B cell (primary cell): ENCODE measurements at regions not wholly inside any gene's neighbourhood (a gene's known extent, or its start where the extent isn't known, plus 50 kb on each side); places are given as distances from the start of the nearest gene placed in this dataset.

Experiments
- ATAC-seq: fragments of 200-7000 bp; cut with Tn5 transposase; one replicate; pipeline ENCODE4 v1.10.0; 2021; ENCODE audit warnings: low read depth, mild to moderate bottlenecking, moderate number of reproducible peaks, moderate library complexity
- CTCF ChIA-PET: fragments of 350-600 bp; sonication (Branson Sonifier 250); formaldehyde crosslinking; loops from one replicate; lab custom pipeline; 2021; ENCODE audit warnings: antibody characterized with exemption, inconsistent platforms; lab: Charles Lee
- POLR2A ChIA-PET: fragments of 350-600 bp; sonication (Branson Sonifier 250); formaldehyde crosslinking; loops from one replicate; lab custom pipeline; 2021; ENCODE audit warnings: antibody characterized with exemption; lab: Charles Lee
- DNase-seq: peaks from one replicate; pipeline ENCODE4 v3.0.0; 2013
- H2AFZ ChIP-seq: 2 replicates; pipeline ENCODE4 v1.6.1; 2012; ENCODE audit warnings: mild to moderate bottlenecking, low read depth, low read length; ENCODE audit not compliant: insufficient read depth, poor library complexity, severe bottlenecking
- H3K27ac ChIP-seq, 2 donors: 1 replicate in 1 of 2; 2 replicates in 1 of 2; pipeline ENCODE4 v1.5.1; 2012 to 2013; ENCODE audit warnings: low read length in 2 of 2, mild to moderate bottlenecking in 2 of 2, moderate library complexity in 1 of 2
- H3K27me3 ChIP-seq, 4 experiments: fragments of 200-600 bp in 1 of 4; sonication (generic) in 1 of 4; replicated peaks in 1 of 4; 1 replicate in 2 of 4; 2 replicates in 2 of 4; pipeline versions ENCODE4 v1.6.1 to v1.7.0; 2013 to 2016; ENCODE audit warnings: low read length in 3 of 4, mild to moderate bottlenecking in 2 of 4, mixed read lengths in 1 of 4, moderate library complexity in 1 of 4; ENCODE audit not compliant: insufficient read depth in 4 of 4, control insufficient read depth in 3 of 4; ENCODE audit errors: control extremely low read depth in 1 of 4
- H3K36me3 ChIP-seq, 2 experiments: replicated peaks in 1 of 2; 1 replicate in 1 of 2; 2 replicates in 1 of 2; pipeline versions ENCODE4 v1.6.1 to v1.7.1; 2013; ENCODE audit warnings: low read length in 1 of 2; ENCODE audit not compliant: insufficient read depth in 2 of 2, control insufficient read depth in 1 of 2; ENCODE audit errors: control extremely low read depth in 1 of 2, extremely low read depth in 1 of 2
- H3K4me1 ChIP-seq, 2 donors: fragments of 200-600 bp in 1 of 2; sonication (generic) in 1 of 2; 1 replicate in 1 of 2; 2 replicates in 1 of 2; pipeline versions ENCODE4 v1.5.1 to v1.6.1; 2013 to 2017; ENCODE audit warnings: low read length in 2 of 2; ENCODE audit not compliant: control insufficient read depth in 2 of 2, insufficient read depth in 2 of 2
- H3K4me2 ChIP-seq: replicated peaks from 2 replicates; pipeline ENCODE3; 2012; ENCODE audit warnings: mild to moderate bottlenecking, low read depth, low read length; ENCODE audit not compliant: poor library complexity, severe bottlenecking
- H3K4me3 ChIP-seq, 5 experiments: fragments of 200-600 bp in 1 of 5; sonication (generic) in 1 of 5; 1 replicate in 3 of 5; 2 replicates in 2 of 5; pipeline versions ENCODE4 v1.5.1 to v1.7.0; 2011 to 2016; ENCODE audit warnings: low read length in 4 of 5, mild to moderate bottlenecking in 4 of 5, low read depth in 2 of 5, control low read depth in 1 of 5, moderate library complexity in 1 of 5; ENCODE audit not compliant: insufficient read depth in 1 of 5; ENCODE audit errors: control extremely low read depth in 1 of 5, extremely low read depth in 1 of 5
- H3K79me2 ChIP-seq: fragments of 200-600 bp; sonication (generic); one replicate; pipeline ENCODE4 v1.6.0; 2016; ENCODE audit warnings: low read length; ENCODE audit not compliant: control insufficient read depth, insufficient read depth
- H3K9ac ChIP-seq: fragments of 200-600 bp; sonication (generic); 2 replicates; pipeline ENCODE4 v1.6.1; 2017; ENCODE audit warnings: mild to moderate bottlenecking, low read length, moderate library complexity
- H3K9me3 ChIP-seq, 3 donors: one replicate each; pipeline versions ENCODE4 v1.6.1 to v1.7.1; 2013; ENCODE audit warnings: low read length in 2 of 3; ENCODE audit not compliant: control insufficient read depth in 2 of 3, insufficient read depth in 1 of 3; ENCODE audit errors: control extremely low read depth in 1 of 3
- H4K20me1 ChIP-seq: 2 replicates; pipeline ENCODE4 v1.6.0; 2012; ENCODE audit warnings: mild to moderate bottlenecking, low read length; ENCODE audit not compliant: insufficient read depth, control insufficient read depth, poor library complexity, severe bottlenecking
- H3K27ac Mint-ChIP-seq: one replicate; pipeline ENCODE4 v1.8.0; 2021; ENCODE audit warnings: mixed read lengths
- H3K27me3 Mint-ChIP-seq: one replicate; pipeline ENCODE4 v1.8.0; 2021; ENCODE audit warnings: mixed read lengths
- H3K4me1 Mint-ChIP-seq: one replicate; pipeline ENCODE4 v1.8.0; 2021; ENCODE audit warnings: mixed read lengths
- H3K4me3 Mint-ChIP-seq: one replicate; pipeline ENCODE4 v1.8.0; 2021; ENCODE audit warnings: mixed read lengths
- H3K9me3 Mint-ChIP-seq: one replicate; pipeline ENCODE4 v1.8.0; 2022; ENCODE audit warnings: mixed read lengths; ENCODE audit not compliant: insufficient read depth
- CTCF ChIP-seq: fragments of 200-600 bp; IDR thresholded peaks from one replicate; pipeline ENCODE4 v1.8.0; 2022; ENCODE audit warnings: antibody characterized with exemption, mild to moderate bottlenecking
- EZH2 ChIP-seq: IDR thresholded peaks from 2 replicates; pipeline ENCODE4 v1.6.1; 2012; ENCODE audit warnings: borderline replicate concordance, low read depth, mild to moderate bottlenecking, moderate library complexity, low read length; ENCODE audit not compliant: insufficient read depth, poor library complexity, severe bottlenecking
- WGBS: methylation state at CpG from one replicate; pipeline ENCODE4 v1.1.5; 2013; ENCODE audit warnings: missing lambda C conversion rate; ENCODE audit not compliant: insufficient coverage; 5-methylcytosine and 5-hydroxymethylcytosine counted together
- intact Hi-C: fragments of 100-400 bp; cut with micrococcal nuclease; formaldehyde crosslinking; loops from one replicate; pipeline ENCODE4 v1.10.0; 2022

GRCh38 chr4:45713996-45714395, 409.9 kb downstream of the GABRG1 start:
- Histone ChIP-seq H3K4me2 (no peak overlapping the region), H3K4me1 (no peaks in the 10 kb centered on the region), H3K9me3 (peaks cover 0 to 4% (median 0%) of the 10 kb centered on the region in 3 donors), H4K20me1 (no peaks in the 10 kb centered on the region), H3K9ac (no peak overlapping the region), H3K36me3 (no peaks in the 10 kb centered on the region), H2AFZ (no peak overlapping the region), H3K79me2 (no peaks in the 10 kb centered on the region), H3K27ac (no peak overlapping the region), H3K4me3 (no peak overlapping the region), H3K27me3 (no peaks in the 10 kb centered on the region)
- no peaks in the 10 kb centered on the region for H3K4me1 Mint-ChIP-seq
- no peak for ATAC-seq
- POLR2A ChIA-PET = no interaction called here
- CTCF ChIA-PET = no interaction called here
- intact Hi-C loops = no loop called here
- H3K4me3 Mint-ChIP-seq = no peak overlapping the region
- WGBS = no CpG with 5 or more reads among the region's 1 CpG
- no peak overlapping the region for H3K27ac Mint-ChIP-seq
- no peaks in the 10 kb centered on the region for H3K27me3 Mint-ChIP-seq
- peaks cover 4% of the 10 kb centered on the region for H3K9me3 Mint-ChIP-seq
- DNase-seq = no peak
- no peak for TF ChIP-seq EZH2
- no peak for TF ChIP-seq CTCF

GRCh38 chr4:45701621-45702020, 422.2 kb downstream of the GABRG1 start:
- intact Hi-C loops = no loop called here
- Mint-ChIP-seq H3K27ac (no peak overlapping the region), H3K27me3 (no peaks in the 10 kb centered on the region), H3K9me3 (peaks cover 2% of the 10 kb centered on the region), H3K4me3 (no peak overlapping the region), H3K4me1 (no peaks in the 10 kb centered on the region)
- Histone ChIP-seq H4K20me1 (no peaks in the 10 kb centered on the region), H3K79me2 (no peaks in the 10 kb centered on the region), H3K9ac (no peak overlapping the region), H3K4me2 (no peak overlapping the region), H3K27ac (no peak overlapping the region), H3K36me3 (no peaks in the 10 kb centered on the region), H3K4me3 (no peak overlapping the region), H3K4me1 (no peaks in the 10 kb centered on the region), H3K9me3 (no peaks in the 10 kb centered on the region), H3K27me3 (no peaks in the 10 kb centered on the region), H2AFZ (no peak overlapping the region)
- DNase-seq (no peak), ATAC-seq (no peak)
- no peak for TF ChIP-seq EZH2
- TF ChIP-seq CTCF = no peak
- POLR2A ChIA-PET = no interaction called here
- WGBS = no CpG with 5 or more reads among the region's 2 CpGs
- CTCF ChIA-PET = no interaction called here
